Heart left ventricle (tissue), 13 donors: ENCODE measurements at regions not wholly inside any gene's neighbourhood (a gene's known extent, or its start where the extent isn't known, plus 50 kb on each side); places are given as distances from the start of the nearest gene placed in this dataset.

Experiments used
- POLR2A ChIP-seq, 2 donors: fragments of 450-650 bp; IDR thresholded peaks; one replicate each; pipeline ENCODE4 v1.6.1; 2017; ENCODE audit warnings: antibody characterized with exemption in 2 of 2, mild to moderate bottlenecking in 2 of 2, moderate library complexity in 2 of 2
- TF ChIP-seq, protein P1 (sequence below), 12 donors: fragments of 200-600 bp; sonication (generic) in 4 of 12; IDR thresholded peaks; one replicate each; pipeline versions ENCODE4 v1.5.0 to v1.8.0; 2018 to 2022; ENCODE audit warnings: antibody characterized with exemption in 12 of 12, mild to moderate bottlenecking in 5 of 12
- donor health status: ischemic (EF 13 %, LVEDD 7.1; RV severe dilation, severe dysfunction).
- donor health status: DM: no; HTN: yes; CAD: no.
- donor health status: DM: no; HTN: no; CAD: no.
- donor health status: ischemic (EF 25% LVEDD 6.9; RV normal size, moderate dysfunction).
- donor health status: ischemic (EF 25% LVEDD 5.7; RV mildly dilated, moderate dysfunction).
- donor health status: ischemic (EF 35%, LVEDD 5.7; RV mildly dilated, moderate dysfunction).
- donor health status: nonischemic (EF 11% LVEDD 7.7; RV severe dilation, severe dysfunction).
- donor health status: DM: yes; HTN: yes; CAD: no.
- donor health status: PGD.
- donor health status: ischemic (EF 29% LVEDD 5.4; RV normal size, mild dysfunction).
- donor health status: nonischemic (EF 23%, LVEDD 6.1; RV moderate dilation, normal function).

DNA sequence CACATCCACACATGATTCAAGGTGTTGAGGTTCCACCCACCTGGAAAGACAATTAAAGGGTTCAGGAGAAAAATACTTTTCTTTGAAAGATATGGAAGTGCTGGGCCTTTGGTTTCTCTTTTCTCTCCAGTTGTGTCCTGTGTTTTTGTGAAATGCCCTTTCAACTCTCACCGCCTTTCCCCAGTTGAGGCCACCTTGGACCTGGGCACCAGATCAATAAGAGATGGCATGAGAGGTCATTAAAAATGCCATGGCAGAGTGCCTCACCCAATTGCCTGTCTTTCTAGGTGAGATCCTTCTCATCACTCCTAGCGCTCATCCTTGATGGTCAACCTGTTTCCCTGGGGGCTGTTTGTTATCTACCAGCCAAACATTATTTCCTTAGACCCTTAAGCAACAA is 453.9 kb downstream of the TSN start:
- TF ChIP-seq, protein P1, sequence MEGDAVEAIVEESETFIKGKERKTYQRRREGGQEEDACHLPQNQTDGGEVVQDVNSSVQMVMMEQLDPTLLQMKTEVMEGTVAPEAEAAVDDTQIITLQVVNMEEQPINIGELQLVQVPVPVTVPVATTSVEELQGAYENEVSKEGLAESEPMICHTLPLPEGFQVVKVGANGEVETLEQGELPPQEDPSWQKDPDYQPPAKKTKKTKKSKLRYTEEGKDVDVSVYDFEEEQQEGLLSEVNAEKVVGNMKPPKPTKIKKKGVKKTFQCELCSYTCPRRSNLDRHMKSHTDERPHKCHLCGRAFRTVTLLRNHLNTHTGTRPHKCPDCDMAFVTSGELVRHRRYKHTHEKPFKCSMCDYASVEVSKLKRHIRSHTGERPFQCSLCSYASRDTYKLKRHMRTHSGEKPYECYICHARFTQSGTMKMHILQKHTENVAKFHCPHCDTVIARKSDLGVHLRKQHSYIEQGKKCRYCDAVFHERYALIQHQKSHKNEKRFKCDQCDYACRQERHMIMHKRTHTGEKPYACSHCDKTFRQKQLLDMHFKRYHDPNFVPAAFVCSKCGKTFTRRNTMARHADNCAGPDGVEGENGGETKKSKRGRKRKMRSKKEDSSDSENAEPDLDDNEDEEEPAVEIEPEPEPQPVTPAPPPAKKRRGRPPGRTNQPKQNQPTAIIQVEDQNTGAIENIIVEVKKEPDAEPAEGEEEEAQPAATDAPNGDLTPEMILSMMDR (IDR thresholded peaks at IDR 0.05), result no peak
- no peak for TF ChIP-seq POLR2A (IDR thresholded peaks at IDR 0.05)
